Natural killer cell (primary cell): ENCODE measurements at regions not wholly inside any gene's neighbourhood (a gene's known extent, or its start where the extent isn't known, plus 50 kb on each side); places are given as distances from the start of the nearest gene placed in this dataset.

Experiments
- ATAC-seq, 3 donors: fragments of 150-1000 bp in 2 of 3; fragments of 200-7000 bp in 1 of 3; cut with Tn5 transposase; 1 replicate in 1 of 3; 2 replicates in 2 of 3; pipeline ENCODE4 v1.10.0; 2021; ENCODE audit warnings: mild to moderate bottlenecking in 2 of 3, moderate library complexity in 2 of 3
- DNase-seq, 2 donors: peaks; one replicate each; pipeline versions ENCODE4 v3.0.0 to v3.0.0-alpha.2; 2013 to 2021; ENCODE audit warnings: mixed read lengths in 1 of 2
- H3K27ac ChIP-seq: one replicate; pipeline ENCODE4 v1.5.1; 2013; ENCODE audit warnings: mild to moderate bottlenecking, low read length
- H3K27me3 ChIP-seq: one replicate; pipeline ENCODE4 v1.6.1; 2013; ENCODE audit warnings: low read length; ENCODE audit not compliant: control insufficient read depth, insufficient read depth
- H3K36me3 ChIP-seq: one replicate; pipeline ENCODE4 v1.6.1; 2013; ENCODE audit warnings: low read length; ENCODE audit not compliant: control insufficient read depth, insufficient read depth
- H3K4me1 ChIP-seq: one replicate; pipeline ENCODE4 v1.6.1; 2013; ENCODE audit warnings: low read length; ENCODE audit not compliant: control insufficient read depth, insufficient read depth
- H3K4me3 ChIP-seq: one replicate; pipeline ENCODE4 v1.5.1; 2013; ENCODE audit warnings: low read length
- H3K9me3 ChIP-seq: one replicate; pipeline ENCODE4 v1.6.1; 2013; ENCODE audit warnings: low read length; ENCODE audit not compliant: control insufficient read depth, insufficient read depth
- H3K27ac Mint-ChIP-seq, 2 donors: one replicate each; pipeline ENCODE4 v1.8.0; 2022; ENCODE audit warnings: mild to moderate bottlenecking in 2 of 2, mixed read lengths in 2 of 2, moderate library complexity in 1 of 2
- H3K27me3 Mint-ChIP-seq, 2 donors: one replicate each; pipeline ENCODE4 v1.8.0; 2022; ENCODE audit warnings: low read depth in 2 of 2, mixed read lengths in 2 of 2
- H3K36me3 Mint-ChIP-seq: one replicate; pipeline ENCODE4 v1.8.0; 2022; ENCODE audit warnings: mixed read lengths
- H3K4me1 Mint-ChIP-seq, 2 donors: one replicate each; pipeline ENCODE4 v1.8.0; 2022; ENCODE audit warnings: mixed read lengths in 2 of 2
- H3K4me3 Mint-ChIP-seq: one replicate; pipeline ENCODE4 v1.8.0; 2022; ENCODE audit warnings: mild to moderate bottlenecking, moderate library complexity, mixed read lengths
- H3K9me3 Mint-ChIP-seq, 2 donors: one replicate each; pipeline ENCODE4 v1.8.0; 2022; ENCODE audit warnings: mixed read lengths in 2 of 2
- CTCF ChIP-seq: fragments of 200-600 bp; IDR thresholded peaks from one replicate; pipeline ENCODE4 v1.8.0; 2022; ENCODE audit warnings: antibody characterized with exemption
- WGBS: methylation state at CpG from one replicate; pipeline ENCODE4 v1.1.7; 2013; ENCODE audit warnings: missing lambda C conversion rate; ENCODE audit not compliant: insufficient coverage; 5-methylcytosine and 5-hydroxymethylcytosine counted together
- intact Hi-C: fragments of 100-400 bp; cut with micrococcal nuclease; formaldehyde crosslinking; loops from one replicate; pipeline ENCODE4 v1.14.2; 2022

GRCh38 chr5:133827011-133827410 is 141.4 kb downstream of the C5orf15 start:
- Mint-ChIP-seq H3K27me3 (peaks cover 9 to 17% of the 10 kb centered on the region in 2 donors), H3K9me3 (no peaks in the 10 kb centered on the region), H3K4me3 (no peak overlapping the region), H3K4me1 (peaks cover 18% of the 10 kb centered on the region in 2 donors), H3K27ac (no peak overlapping the region), H3K36me3 (no peaks in the 10 kb centered on the region)
- no peak for ATAC-seq
- H3K4me3 ChIP-seq = no peak overlapping the region
- intact Hi-C loops = no loop called here
- H3K27ac ChIP-seq = no peak overlapping the region
- no peaks in the 10 kb centered on the region for H3K27me3 ChIP-seq
- WGBS = 90% methylated on average over 11 of the region's 11 CpGs
- no peak for DNase-seq
- peaks cover 29% of the 10 kb centered on the region for H3K4me1 ChIP-seq
- no peaks in the 10 kb centered on the region for H3K36me3 ChIP-seq
- TF ChIP-seq CTCF = no peak
- no peaks in the 10 kb centered on the region for H3K9me3 ChIP-seq

GRCh38 chr5:133825631-133826289 is 142.7 kb downstream of the C5orf15 start:
- Histone ChIP-seq H3K27ac (peak overlapping the region; percentile 31), H3K4me1 (peaks cover 29% of the 10 kb centered on the region), H3K27me3 (no peaks in the 10 kb centered on the region), H3K9me3 (no peaks in the 10 kb centered on the region), H3K4me3 (no peak overlapping the region), H3K36me3 (no peaks in the 10 kb centered on the region)
- H3K9me3 Mint-ChIP-seq = no peaks in the 10 kb centered on the region
- peak in 2 of 3 donors; percentile 44 to 59 for ATAC-seq
- H3K27me3 Mint-ChIP-seq = peaks cover 19% of the 10 kb centered on the region in 2 donors
- H3K4me1 Mint-ChIP-seq = peaks cover 18 to 25% of the 10 kb centered on the region in 2 donors
- intact Hi-C loops = no loop called here
- WGBS = 39% methylated on average over 15 of the region's 15 CpGs
- no peak for TF ChIP-seq CTCF
- H3K36me3 Mint-ChIP-seq = no peaks in the 10 kb centered on the region
- no peak overlapping the region for H3K27ac Mint-ChIP-seq
- no peak overlapping the region for H3K4me3 Mint-ChIP-seq
- DNase-seq = peak in 1 of 2 donors; percentile 63

GRCh38 chr5:133824661-133825254 is 143.7 kb downstream of the C5orf15 start:
- no peak overlapping the region for H3K27ac ChIP-seq

More at GRCh38 chr5:133824661-133825254, 143.7 kb downstream of the C5orf15 start:
- Mint-ChIP-seq H3K4me1 (peaks cover 18 to 25% of the 10 kb centered on the region in 2 donors), H3K4me3 (no peak overlapping the region), H3K36me3 (no peaks in the 10 kb centered on the region), H3K27me3 (peaks cover 24 to 29% of the 10 kb centered on the region in 2 donors), H3K27ac (no peak overlapping the region), H3K9me3 (no peaks in the 10 kb centered on the region)
- intact Hi-C loops = no loop called here
- peaks cover 29% of the 10 kb centered on the region for H3K4me1 ChIP-seq
- no peaks in the 10 kb centered on the region for H3K27me3 ChIP-seq
- no peaks in the 10 kb centered on the region for H3K36me3 ChIP-seq
- 46% methylated on average over 5 of the region's 6 CpGs for WGBS
- H3K4me3 ChIP-seq = no peak overlapping the region
- H3K9me3 ChIP-seq = no peaks in the 10 kb centered on the region
- no peak for TF ChIP-seq CTCF
- no peak for ATAC-seq
- DNase-seq = peak in 1 of 2 donors; percentile 7
